ENCODE measurements at regions not wholly inside any gene's neighbourhood (a gene's known extent, or its start where the extent isn't known, plus 50 kb on each side); places are given as distances from the start of the nearest gene placed in this dataset.

DNA sequence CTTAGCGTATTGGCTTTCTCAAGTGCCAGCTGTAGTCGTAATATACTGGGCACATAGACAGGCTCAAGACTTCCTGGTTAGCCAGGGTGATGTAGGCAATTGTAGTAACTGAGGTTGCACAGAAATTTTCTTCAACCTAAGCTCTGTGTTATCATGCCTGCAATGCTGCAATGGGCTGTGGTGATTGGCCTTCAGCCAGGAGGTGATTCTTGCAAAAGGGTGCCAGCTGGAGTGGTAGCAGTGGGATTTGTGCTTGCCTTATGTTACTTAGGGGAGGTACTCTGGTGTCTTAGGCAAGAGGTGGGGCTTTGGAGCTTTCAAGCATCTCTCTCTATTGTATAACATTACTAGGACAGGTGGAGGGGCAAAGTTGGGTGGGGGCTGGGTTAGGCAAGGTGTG, 495.1 kb downstream of the CDH11 start:
- Mint-ChIP-seq H3K27me3 (no peaks in the 10 kb centered on the region), H3K27ac (no peak overlapping the region), H3K9me3 (peaks cover 3 to 38% (median 12%) of the 10 kb centered on the region in 8 donors), H3K36me3 (no peaks in the 10 kb centered on the region), H3K4me1 (no peaks in the 10 kb centered on the region), H3K4me3 (no peak overlapping the region)
- intact Hi-C loops (cut with micrococcal nuclease) = no loop called here
- Histone ChIP-seq H3K4me3 (ENCODE audit: low read length in 2 of 2) (no peak overlapping the region), H3K36me3 (ENCODE audit: insufficient read depth, low read length) (no peaks in the 10 kb centered on the region), H3K27ac (ENCODE audit: low read depth, low read length) (no peak overlapping the region), H3K9me3 (ENCODE audit: control insufficient read depth in 1 of 2, low read length in 2 of 2) (no peaks in the 10 kb centered on the region), H3K4me1 (ENCODE audit: insufficient read depth, low read length) (no peaks in the 10 kb centered on the region), H3K27me3 (ENCODE audit: insufficient read depth, low read length) (no peaks in the 10 kb centered on the region)
- ChIA-PET POLR2A (ENCODE audit: partially characterized antibody) (no interaction called here), CTCF (ENCODE audit: partially characterized antibody) (no interaction called here)
- DNase-seq = no peak

- ChIA-PET POLR2A (ENCODE audit: partially characterized antibody) (no interaction called here), CTCF (ENCODE audit: partially characterized antibody) (no interaction called here)
- Mint-ChIP-seq H3K36me3 (no peaks in the 10 kb centered on the region), H3K9me3 (peaks cover 4 to 50% (median 14%) of the 10 kb centered on the region in 8 donors), H3K4me3 (no peak overlapping the region), H3K27me3 (no peaks in the 10 kb centered on the region), H3K4me1 (no peaks in the 10 kb centered on the region), H3K27ac (no peak overlapping the region)
- Histone ChIP-seq H3K9me3 (ENCODE audit: control insufficient read depth in 1 of 2, low read length in 2 of 2) (no peaks in the 10 kb centered on the region), H3K36me3 (ENCODE audit: insufficient read depth, low read length) (no peaks in the 10 kb centered on the region), H3K4me3 (ENCODE audit: low read length in 2 of 2) (no peak overlapping the region), H3K27ac (ENCODE audit: low read depth, low read length) (no peak overlapping the region), H3K4me1 (ENCODE audit: insufficient read depth, low read length) (no peaks in the 10 kb centered on the region), H3K27me3 (ENCODE audit: insufficient read depth, low read length) (no peaks in the 10 kb centered on the region)
- intact Hi-C loops (cut with micrococcal nuclease) = no loop called here
- DNase-seq = no peak
Observed at GRCh38 chr16:64621616-64622015, 500.2 kb downstream of the CDH11 start.

GRCh38 chr16:64617836-64618476, 503.9 kb downstream of the CDH11 start:
- no peak overlapping the region for H3K4me3 ChIP-seq (ENCODE audit: low read length in 2 of 2)
- CTCF ChIA-PET (ENCODE audit: partially characterized antibody) = no interaction called here
- H3K9me3 Mint-ChIP-seq = peaks cover 5 to 57% (median 24%) of the 10 kb centered on the region in 8 donors

DNA sequence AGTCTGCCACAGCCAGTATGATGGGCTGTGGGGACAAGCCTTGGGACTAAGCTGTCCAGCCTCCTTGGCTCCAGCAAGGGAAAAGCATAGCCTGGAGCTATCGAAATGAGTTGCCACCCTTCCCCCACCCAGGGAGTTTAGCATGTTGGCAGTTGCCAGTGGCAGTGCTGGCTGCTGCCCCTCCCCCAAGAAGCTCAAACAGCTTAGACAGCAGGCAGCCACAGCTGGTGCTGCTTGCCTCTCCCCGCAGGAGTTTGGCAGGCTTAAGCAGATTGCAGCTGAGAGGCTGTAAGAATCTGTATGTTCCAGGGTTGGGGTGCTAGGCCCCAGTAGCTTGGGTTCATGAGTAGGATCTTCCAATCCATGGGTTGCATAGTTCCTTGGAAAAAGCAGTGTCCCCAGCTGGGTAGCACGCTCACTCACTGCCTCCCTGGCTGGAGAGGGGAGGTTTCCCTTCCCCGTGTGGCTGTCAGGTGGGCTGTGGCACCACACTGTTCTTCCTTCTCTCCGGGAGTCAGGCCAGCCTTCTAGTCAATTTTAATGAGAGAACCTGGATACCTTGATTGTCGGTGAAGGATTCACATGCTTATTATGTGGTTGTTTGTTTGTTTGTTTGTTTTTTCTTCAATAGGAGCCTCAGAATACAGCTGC, 506.1 kb downstream of the CDH11 start:
- no peak for DNase-seq
- Histone ChIP-seq H3K9me3 (ENCODE audit: control insufficient read depth in 1 of 2, low read length in 2 of 2) (peaks cover 0 to 4% of the 10 kb centered on the region in 2 donors), H3K27me3 (ENCODE audit: insufficient read depth, low read length) (no peaks in the 10 kb centered on the region), H3K4me1 (ENCODE audit: insufficient read depth, low read length) (no peaks in the 10 kb centered on the region), H3K4me3 (ENCODE audit: low read length in 2 of 2) (no peak overlapping the region), H3K36me3 (ENCODE audit: insufficient read depth, low read length) (no peaks in the 10 kb centered on the region), H3K27ac (ENCODE audit: low read depth, low read length) (no peak overlapping the region)
- Mint-ChIP-seq H3K27ac (no peak overlapping the region), H3K4me3 (no peak overlapping the region), H3K4me1 (no peaks in the 10 kb centered on the region), H3K36me3 (no peaks in the 10 kb centered on the region), H3K9me3 (peaks cover 5 to 58% (median 30%) of the 10 kb centered on the region in 8 donors), H3K27me3 (no peaks in the 10 kb centered on the region)
- POLR2A ChIA-PET (ENCODE audit: partially characterized antibody) = no interaction called here
- CTCF ChIA-PET (ENCODE audit: partially characterized antibody) = no interaction called here
- intact Hi-C loops (cut with micrococcal nuclease) = no loop called here

More at GRCh38 chr16:64617836-64618476, 503.9 kb downstream of the CDH11 start:
- H3K36me3 ChIP-seq (ENCODE audit: insufficient read depth, low read length) = no peaks in the 10 kb centered on the region
- no peaks in the 10 kb centered on the region for H3K27me3 ChIP-seq (ENCODE audit: insufficient read depth, low read length)
- H3K4me1 Mint-ChIP-seq = no peaks in the 10 kb centered on the region
- intact Hi-C loops (cut with micrococcal nuclease) = no loop called here
- H3K27ac Mint-ChIP-seq = no peak overlapping the region
- H3K36me3 Mint-ChIP-seq = no peaks in the 10 kb centered on the region
- peaks cover 0 to 4% of the 10 kb centered on the region in 2 donors for H3K9me3 ChIP-seq (ENCODE audit: control insufficient read depth in 1 of 2, low read length in 2 of 2)
- H3K4me3 Mint-ChIP-seq = no peak overlapping the region
- no peak for DNase-seq
- POLR2A ChIA-PET (ENCODE audit: partially characterized antibody) = no interaction called here
- no peak overlapping the region for H3K27ac ChIP-seq (ENCODE audit: low read depth, low read length)
- H3K4me1 ChIP-seq (ENCODE audit: insufficient read depth, low read length) = no peaks in the 10 kb centered on the region
- no peaks in the 10 kb centered on the region for H3K27me3 Mint-ChIP-seq

DNA sequence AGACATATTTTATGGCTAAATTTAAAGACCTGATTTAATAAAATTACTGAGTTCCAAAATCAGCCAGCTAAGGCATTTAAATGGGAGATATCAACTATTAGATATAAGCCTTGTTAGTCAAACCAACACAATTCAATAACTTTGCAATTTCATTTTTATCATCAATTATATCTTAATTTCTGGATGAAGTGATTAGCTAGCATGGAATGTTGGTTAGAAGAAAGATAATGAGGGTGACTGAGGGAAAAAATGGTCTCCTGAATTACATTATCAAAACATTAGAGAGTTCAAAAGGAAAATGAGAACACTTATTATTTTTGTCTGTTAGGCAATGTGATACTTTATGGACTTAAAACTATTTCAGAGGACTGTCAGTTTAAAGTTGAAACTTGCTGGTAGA, 525.7 kb downstream of the CDH11 start:
- no peaks in the 10 kb centered on the region for H3K36me3 ChIP-seq (ENCODE audit: insufficient read depth, low read length)
- H3K4me1 ChIP-seq (ENCODE audit: insufficient read depth, low read length) = no peaks in the 10 kb centered on the region
- Mint-ChIP-seq H3K36me3 (no peaks in the 10 kb centered on the region), H3K27me3 (no peaks in the 10 kb centered on the region), H3K4me1 (no peaks in the 10 kb centered on the region), H3K9me3 (peaks cover 2 to 18% (median 11%) of the 10 kb centered on the region in 8 donors), H3K27ac (no peak overlapping the region), H3K4me3 (no peak overlapping the region)
- no peak overlapping the region for H3K27ac ChIP-seq (ENCODE audit: low read depth, low read length)
- ChIA-PET POLR2A (ENCODE audit: partially characterized antibody) (no interaction called here), CTCF (ENCODE audit: partially characterized antibody) (no interaction called here)
- intact Hi-C loops (cut with micrococcal nuclease) = no loop called here
- no peaks in the 10 kb centered on the region for H3K27me3 ChIP-seq (ENCODE audit: insufficient read depth, low read length)
- no peaks in the 10 kb centered on the region for H3K9me3 ChIP-seq (ENCODE audit: control insufficient read depth in 1 of 2, low read length in 2 of 2)
- DNase-seq = no peak
- H3K4me3 ChIP-seq (ENCODE audit: low read length in 2 of 2) = no peak overlapping the region

DNA sequence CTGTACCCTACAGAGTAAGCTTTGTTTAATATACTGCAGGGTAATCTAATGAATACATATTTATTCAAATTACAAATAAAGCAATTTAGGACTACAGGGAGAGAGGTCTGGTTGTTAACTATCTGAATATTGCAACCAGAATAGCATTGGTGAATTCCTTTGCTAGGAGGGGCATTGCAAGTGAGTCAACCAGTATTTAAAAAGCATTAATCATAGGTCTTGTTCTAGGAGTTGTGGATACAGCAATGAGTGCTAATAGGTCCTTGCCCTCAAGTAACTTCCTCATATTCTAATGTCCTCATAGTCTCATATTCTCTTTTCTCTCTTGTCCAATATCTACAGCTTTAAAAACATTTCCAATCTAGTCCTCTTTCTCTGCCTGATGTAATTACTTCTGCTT, 531.4 kb downstream of the CDH11 start:
- no peak overlapping the region for H3K4me3 Mint-ChIP-seq

GRCh38 chr16:64589836-64590235, 532.0 kb downstream of the CDH11 start:
- Mint-ChIP-seq H3K27ac (no peak overlapping the region), H3K36me3 (no peaks in the 10 kb centered on the region), H3K9me3 (peaks cover 0 to 27% (median 12%) of the 10 kb centered on the region in 8 donors), H3K27me3 (no peaks in the 10 kb centered on the region), H3K4me3 (no peak overlapping the region), H3K4me1 (no peaks in the 10 kb centered on the region)
- Histone ChIP-seq H3K36me3 (ENCODE audit: insufficient read depth, low read length) (no peaks in the 10 kb centered on the region), H3K9me3 (ENCODE audit: control insufficient read depth in 1 of 2, low read length in 2 of 2) (no peaks in the 10 kb centered on the region), H3K27me3 (ENCODE audit: insufficient read depth, low read length) (no peaks in the 10 kb centered on the region), H3K27ac (ENCODE audit: low read depth, low read length) (no peak overlapping the region), H3K4me3 (ENCODE audit: low read length in 2 of 2) (no peak overlapping the region), H3K4me1 (ENCODE audit: insufficient read depth, low read length) (no peaks in the 10 kb centered on the region)
- intact Hi-C loops (cut with micrococcal nuclease) = no loop called here
- ChIA-PET CTCF (ENCODE audit: partially characterized antibody) (no interaction called here), POLR2A (ENCODE audit: partially characterized antibody) (no interaction called here)
- no peak for DNase-seq

More for the DNA sequence above, 531.4 kb downstream of the CDH11 start:
- POLR2A ChIA-PET (ENCODE audit: partially characterized antibody) = no interaction called here
- Mint-ChIP-seq H3K36me3 (no peaks in the 10 kb centered on the region), H3K4me1 (no peaks in the 10 kb centered on the region), H3K27ac (no peak overlapping the region), H3K27me3 (no peaks in the 10 kb centered on the region), H3K9me3 (peaks cover 0 to 27% (median 13%) of the 10 kb centered on the region in 8 donors)
- Histone ChIP-seq H3K9me3 (ENCODE audit: control insufficient read depth in 1 of 2, low read length in 2 of 2) (no peaks in the 10 kb centered on the region), H3K4me3 (ENCODE audit: low read length in 2 of 2) (no peak overlapping the region), H3K27ac (ENCODE audit: low read depth, low read length) (no peak overlapping the region), H3K27me3 (ENCODE audit: insufficient read depth, low read length) (no peaks in the 10 kb centered on the region), H3K36me3 (ENCODE audit: insufficient read depth, low read length) (no peaks in the 10 kb centered on the region), H3K4me1 (ENCODE audit: insufficient read depth, low read length) (no peaks in the 10 kb centered on the region)
- CTCF ChIA-PET (ENCODE audit: partially characterized antibody) = no interaction called here
- intact Hi-C loops (cut with micrococcal nuclease) = no loop called here
- no peak for DNase-seq
